SU-DHL-6 (cell line): ENCODE measurements at regions not wholly inside any gene's neighbourhood (a gene's known extent, or its start where the extent isn't known, plus 50 kb on each side); places are given as distances from the start of the nearest gene placed in this dataset.

ENCODE experiments used
- EZH2phosphoT487 ChIP-seq: fragments of 200-600 bp; sonication (generic), shearing (Covaris generic); conservative IDR thresholded peaks from 2 replicates; pipeline ENCODE4 v1.6.1; 2018; ENCODE audit warnings: mild to moderate bottlenecking, antibody characterized with exemption, low read length, moderate library complexity, mixed read lengths
- TF ChIP-seq, protein P1 (sequence below): fragments of 200-600 bp; sonication (generic); IDR thresholded peaks from one replicate; pipeline ENCODE4 v1.5.1; 2017; ENCODE audit warnings: antibody characterized with exemption, mild to moderate bottlenecking, low read length, moderate library complexity; ENCODE audit not compliant: insufficient read depth, poor library complexity, severe bottlenecking

DNA sequence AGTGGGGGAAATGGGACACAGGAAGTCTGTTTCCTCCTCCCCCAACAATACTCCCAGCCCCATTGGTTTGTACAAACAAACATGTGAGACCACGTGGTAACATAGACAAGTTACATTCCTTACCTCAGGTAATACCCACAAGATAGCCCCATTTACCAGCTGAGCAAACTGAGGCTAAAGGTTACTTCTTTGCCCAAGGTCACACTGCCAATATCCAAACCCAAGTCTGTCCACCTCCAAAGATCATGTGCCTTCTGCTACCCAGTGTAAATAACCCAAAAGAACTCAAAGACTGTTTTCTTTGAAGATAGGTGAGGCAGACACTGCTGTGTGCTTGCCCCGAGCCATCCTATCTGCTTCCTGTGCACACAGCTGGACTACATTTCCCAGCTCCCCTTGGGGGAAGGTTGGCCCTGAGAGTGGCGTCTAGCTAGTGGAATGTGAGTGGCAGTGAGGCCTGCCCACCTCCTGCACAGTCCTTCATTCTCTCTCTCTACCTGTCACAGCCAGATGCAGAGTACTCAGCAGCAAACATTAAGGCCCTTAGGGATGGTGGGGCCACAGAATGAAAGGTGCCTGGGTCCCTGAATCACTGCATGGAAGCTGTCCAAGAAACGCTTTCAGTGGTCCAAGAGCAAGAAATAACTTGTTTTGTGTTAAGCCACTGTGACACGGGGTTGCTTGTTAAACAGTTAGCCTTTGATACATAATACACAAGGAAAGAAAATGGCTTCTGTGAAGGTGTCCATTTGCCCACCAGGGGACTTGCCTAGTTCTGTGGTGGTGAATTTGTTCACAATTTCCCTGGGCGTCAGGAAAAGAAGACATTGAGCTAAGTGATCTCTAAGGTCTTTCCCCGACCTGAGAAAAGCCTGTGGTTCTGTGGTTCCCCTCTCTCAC is 257.7 kb upstream of the NFE2L3 start:
- TF ChIP-seq, protein P1, sequence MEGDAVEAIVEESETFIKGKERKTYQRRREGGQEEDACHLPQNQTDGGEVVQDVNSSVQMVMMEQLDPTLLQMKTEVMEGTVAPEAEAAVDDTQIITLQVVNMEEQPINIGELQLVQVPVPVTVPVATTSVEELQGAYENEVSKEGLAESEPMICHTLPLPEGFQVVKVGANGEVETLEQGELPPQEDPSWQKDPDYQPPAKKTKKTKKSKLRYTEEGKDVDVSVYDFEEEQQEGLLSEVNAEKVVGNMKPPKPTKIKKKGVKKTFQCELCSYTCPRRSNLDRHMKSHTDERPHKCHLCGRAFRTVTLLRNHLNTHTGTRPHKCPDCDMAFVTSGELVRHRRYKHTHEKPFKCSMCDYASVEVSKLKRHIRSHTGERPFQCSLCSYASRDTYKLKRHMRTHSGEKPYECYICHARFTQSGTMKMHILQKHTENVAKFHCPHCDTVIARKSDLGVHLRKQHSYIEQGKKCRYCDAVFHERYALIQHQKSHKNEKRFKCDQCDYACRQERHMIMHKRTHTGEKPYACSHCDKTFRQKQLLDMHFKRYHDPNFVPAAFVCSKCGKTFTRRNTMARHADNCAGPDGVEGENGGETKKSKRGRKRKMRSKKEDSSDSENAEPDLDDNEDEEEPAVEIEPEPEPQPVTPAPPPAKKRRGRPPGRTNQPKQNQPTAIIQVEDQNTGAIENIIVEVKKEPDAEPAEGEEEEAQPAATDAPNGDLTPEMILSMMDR: no peak
- no peak for TF ChIP-seq EZH2phosphoT487
